Liver (tissue), 8 donors: ENCODE measurements at regions not wholly inside any gene's neighbourhood (a gene's known extent, or its start where the extent isn't known, plus 50 kb on each side); places are given as distances from the start of the nearest gene placed in this dataset.
"Not testable (repeated sequence)": the region's sequence is repeated elsewhere in the genome, so short reads cannot be mapped to it uniquely, and the experiment has no call there.

Experiments
- DNase-seq: peaks from one replicate; pipeline ENCODE4 v3.0.0-alpha.2; 2017; ENCODE audit warnings: low spot score
- H3K27ac ChIP-seq, 2 donors: one replicate each; pipeline ENCODE4 v1.7.0; 2013; ENCODE audit warnings: inconsistent platforms in 2 of 2, low read length in 2 of 2, control low read depth in 1 of 2, low read depth in 1 of 2, mild to moderate bottlenecking in 1 of 2
- H3K27me3 ChIP-seq, 4 donors: one replicate each; pipeline versions ENCODE4 v1.6.1 to v1.7.0; 2013; ENCODE audit warnings: low read length in 3 of 4, inconsistent platforms in 1 of 4, mild to moderate bottlenecking in 1 of 4, moderate library complexity in 1 of 4; ENCODE audit not compliant: control insufficient read depth in 4 of 4, insufficient read depth in 4 of 4
- H3K36me3 ChIP-seq, 4 donors: one replicate each; pipeline versions ENCODE4 v1.6.1 to v1.7.0; 2013; ENCODE audit warnings: low read length in 3 of 4, mild to moderate bottlenecking in 3 of 4, low read depth in 1 of 4, moderate library complexity in 1 of 4; ENCODE audit not compliant: control insufficient read depth in 4 of 4, insufficient read depth in 3 of 4
- H3K4me1 ChIP-seq, 4 donors: one replicate each; pipeline versions ENCODE4 v1.6.1 to v1.7.0; 2013; ENCODE audit warnings: low read length in 3 of 4, mild to moderate bottlenecking in 3 of 4, moderate library complexity in 1 of 4; ENCODE audit not compliant: control insufficient read depth in 4 of 4, insufficient read depth in 4 of 4
- H3K4me3 ChIP-seq, 3 donors: one replicate each; pipeline versions ENCODE4 v1.6.1 to v1.7.0; 2013; ENCODE audit warnings: low read length in 3 of 3, control low read depth in 1 of 3, low read depth in 1 of 3, mild to moderate bottlenecking in 1 of 3
- H3K9ac ChIP-seq, 2 donors: one replicate each; pipeline ENCODE4 v1.7.0; 2013; ENCODE audit warnings: low read length in 2 of 2, mild to moderate bottlenecking in 2 of 2, moderate library complexity in 2 of 2, control low read depth in 1 of 2, low read depth in 1 of 2
- H3K9me3 ChIP-seq, 4 donors: one replicate each; pipeline versions ENCODE4 v1.6.1 to v1.7.0; 2013; ENCODE audit warnings: low read length in 3 of 4; ENCODE audit not compliant: control insufficient read depth in 4 of 4
- EGR1 ChIP-seq, 2 donors: IDR thresholded peaks; 2 replicates each; pipeline ENCODE4 v1.6.1; 2016 to 2018; ENCODE audit warnings: antibody characterized with exemption in 2 of 2, low read depth in 2 of 2
- FOXA1 ChIP-seq: IDR thresholded peaks from 2 replicates; pipeline ENCODE4 v1.6.1; 2016; ENCODE audit warnings: antibody characterized with exemption
- FOXA2 ChIP-seq: IDR thresholded peaks from 2 replicates; pipeline ENCODE4 v1.6.1; 2016; ENCODE audit warnings: antibody characterized with exemption
- GABPA ChIP-seq, 2 donors: IDR thresholded peaks in 1 of 2; conservative IDR thresholded peaks in 1 of 2; 2 replicates each; pipeline ENCODE4 v1.6.1; 2016; ENCODE audit warnings: antibody characterized with exemption in 2 of 2, mild to moderate bottlenecking in 1 of 2, moderate library complexity in 1 of 2
- HNF4A ChIP-seq, 2 donors: conservative IDR thresholded peaks; 2 replicates each; pipeline ENCODE4 v1.6.1; 2016; ENCODE audit warnings: antibody characterized with exemption in 2 of 2, mild to moderate bottlenecking in 2 of 2
- HNF4G ChIP-seq: IDR thresholded peaks from 2 replicates; pipeline ENCODE4 v1.6.1; 2016; ENCODE audit warnings: antibody characterized with exemption
- JUND ChIP-seq, 2 donors: IDR thresholded peaks; 2 replicates each; pipeline ENCODE4 v1.6.1; 2016; ENCODE audit warnings: antibody characterized with exemption in 2 of 2
- NR2F2 ChIP-seq: IDR thresholded peaks from 2 replicates; pipeline ENCODE4 v1.6.1; 2016; ENCODE audit warnings: antibody characterized with exemption
- RAD21 ChIP-seq, 2 donors: IDR thresholded peaks; 2 replicates each; pipeline ENCODE4 v1.6.1; 2016; ENCODE audit warnings: antibody characterized with exemption in 2 of 2, mild to moderate bottlenecking in 2 of 2
- RXRA ChIP-seq, 2 donors: IDR thresholded peaks; 2 replicates each; pipeline ENCODE4 v1.6.1; 2017 to 2018; ENCODE audit warnings: antibody characterized with exemption in 2 of 2, mild to moderate bottlenecking in 1 of 2
- SP1 ChIP-seq: IDR thresholded peaks from 2 replicates; pipeline ENCODE4 v1.6.1; 2018; ENCODE audit warnings: antibody characterized with exemption, mild to moderate bottlenecking
- TAF1 ChIP-seq: conservative IDR thresholded peaks from 2 replicates; pipeline ENCODE4 v1.6.1; 2016; ENCODE audit warnings: antibody characterized with exemption, mild to moderate bottlenecking
- YY1 ChIP-seq: IDR thresholded peaks from 2 replicates; pipeline ENCODE4 v1.6.1; 2016; ENCODE audit warnings: antibody characterized with exemption, mild to moderate bottlenecking
- WGBS: extraction: QIAGEN DNeasy Blood & Tissue Kit; methylation state at CpG from one replicate; pipeline ENCODE4 v1.1.7; 2013; 5-methylcytosine and 5-hydroxymethylcytosine counted together
- TF ChIP-seq, protein P1 (sequence below): IDR thresholded peaks from 2 replicates; pipeline ENCODE4 v1.6.1; 2016; ENCODE audit warnings: antibody characterized with exemption
- TF ChIP-seq, protein P2 (sequence below): IDR thresholded peaks from 2 replicates; pipeline ENCODE4 v1.6.1; 2016; ENCODE audit warnings: antibody characterized with exemption
- TF ChIP-seq, protein P3 (sequence below): IDR thresholded peaks from 2 replicates; pipeline ENCODE4 v1.6.1; 2016; ENCODE audit warnings: antibody characterized with exemption
- TF ChIP-seq, protein P4 (sequence below): fragments of 150-350 bp; IDR thresholded peaks from 2 replicates; pipeline ENCODE4 v1.5.1; 2017; ENCODE audit warnings: improper control_type of control experiment, low read depth, low read length; ENCODE audit not compliant: missing input control
- donor health status: healthy.
- donor health status: healthy.
- donor health status: healthy.
- donor health status: healthy.
- donor health status: healthy.

DNA sequence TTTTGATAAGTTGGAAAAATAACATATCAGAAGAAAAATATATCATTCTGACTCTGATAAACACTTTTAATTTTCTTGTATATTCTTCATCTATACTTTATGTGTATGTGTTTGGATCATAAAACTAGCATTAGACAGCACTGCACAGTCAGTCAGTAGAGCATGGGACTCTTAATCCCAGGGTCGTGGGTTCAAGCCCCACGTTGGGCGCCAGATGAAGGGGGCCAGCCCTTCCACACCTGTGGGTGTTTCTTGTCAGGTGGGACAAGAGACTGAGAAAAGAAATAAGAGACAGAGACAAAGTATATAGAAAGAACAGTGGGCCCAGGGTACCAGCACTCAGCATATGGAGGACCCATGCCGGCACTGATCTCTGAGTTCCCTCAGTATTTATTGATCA lies 546.0 kb upstream of the NR2F2 start:
- no peak for DNase-seq
- WGBS = 86% methylated on average over 4 of the region's 4 CpGs
- Histone ChIP-seq H3K9me3 (peaks cover 6 to 35% (median 13%) of the 10 kb centered on the region in 4 donors), H3K27ac (no peak overlapping the region), H3K4me3 (no peak overlapping the region), H3K9ac (no peak overlapping the region), H3K36me3 (no peaks in the 10 kb centered on the region), H3K4me1 (no peaks in the 10 kb centered on the region), H3K27me3 (no peaks in the 10 kb centered on the region)
- TF ChIP-seq SP1 (no peak), EGR1 (IDR thresholded peaks at IDR 0.05; ENCODE audit: low read depth in 2 of 2) (no peak), RAD21 (IDR thresholded peaks at IDR 0.05) (no peak), YY1 (no peak), HNF4A (conservative IDR thresholded peaks at IDR 0.05) (no peak), FOXA2 (no peak), RXRA (IDR thresholded peaks at IDR 0.05) (no peak)
- TF ChIP-seq, protein P1, sequence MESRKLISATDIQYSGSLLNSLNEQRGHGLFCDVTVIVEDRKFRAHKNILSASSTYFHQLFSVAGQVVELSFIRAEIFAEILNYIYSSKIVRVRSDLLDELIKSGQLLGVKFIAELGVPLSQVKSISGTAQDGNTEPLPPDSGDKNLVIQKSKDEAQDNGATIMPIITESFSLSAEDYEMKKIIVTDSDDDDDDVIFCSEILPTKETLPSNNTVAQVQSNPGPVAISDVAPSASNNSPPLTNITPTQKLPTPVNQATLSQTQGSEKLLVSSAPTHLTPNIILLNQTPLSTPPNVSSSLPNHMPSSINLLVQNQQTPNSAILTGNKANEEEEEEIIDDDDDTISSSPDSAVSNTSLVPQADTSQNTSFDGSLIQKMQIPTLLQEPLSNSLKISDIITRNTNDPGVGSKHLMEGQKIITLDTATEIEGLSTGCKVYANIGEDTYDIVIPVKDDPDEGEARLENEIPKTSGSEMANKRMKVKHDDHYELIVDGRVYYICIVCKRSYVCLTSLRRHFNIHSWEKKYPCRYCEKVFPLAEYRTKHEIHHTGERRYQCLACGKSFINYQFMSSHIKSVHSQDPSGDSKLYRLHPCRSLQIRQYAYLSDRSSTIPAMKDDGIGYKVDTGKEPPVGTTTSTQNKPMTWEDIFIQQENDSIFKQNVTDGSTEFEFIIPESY = no peak
- TF ChIP-seq, protein P2, sequence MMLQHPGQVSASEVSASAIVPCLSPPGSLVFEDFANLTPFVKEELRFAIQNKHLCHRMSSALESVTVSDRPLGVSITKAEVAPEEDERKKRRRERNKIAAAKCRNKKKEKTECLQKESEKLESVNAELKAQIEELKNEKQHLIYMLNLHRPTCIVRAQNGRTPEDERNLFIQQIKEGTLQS = no peak

DNA sequence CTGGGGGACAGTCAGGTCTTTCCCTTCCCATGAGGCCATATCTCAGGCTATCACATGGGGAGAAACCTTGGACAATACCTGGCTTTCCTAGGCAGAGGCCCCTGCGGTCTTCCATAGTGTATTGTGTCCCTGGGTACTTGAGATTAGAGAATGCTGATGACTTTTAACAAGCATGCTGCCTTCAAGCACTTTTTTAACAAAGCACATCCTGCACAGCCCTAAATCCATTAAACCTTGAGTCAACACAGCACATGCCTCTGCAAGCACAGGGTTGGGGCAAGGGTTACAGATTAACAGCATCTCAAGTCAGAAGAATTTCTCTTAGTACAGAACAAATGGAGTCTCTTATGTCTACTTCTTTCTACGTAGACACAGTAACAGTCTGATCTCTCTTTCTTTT lies 545.2 kb upstream of the NR2F2 start:
- not testable (repeated sequence) for H3K4me1 ChIP-seq, H3K27me3 ChIP-seq, H3K9ac ChIP-seq, H3K4me3 ChIP-seq, DNase-seq, H3K36me3 ChIP-seq, H3K27ac ChIP-seq
- H3K9me3 ChIP-seq = peaks cover 6 to 35% (median 13%) of the 10 kb centered on the region in 4 donors
- 74% methylated on average over 2 of the region's 2 CpGs for WGBS

DNA sequence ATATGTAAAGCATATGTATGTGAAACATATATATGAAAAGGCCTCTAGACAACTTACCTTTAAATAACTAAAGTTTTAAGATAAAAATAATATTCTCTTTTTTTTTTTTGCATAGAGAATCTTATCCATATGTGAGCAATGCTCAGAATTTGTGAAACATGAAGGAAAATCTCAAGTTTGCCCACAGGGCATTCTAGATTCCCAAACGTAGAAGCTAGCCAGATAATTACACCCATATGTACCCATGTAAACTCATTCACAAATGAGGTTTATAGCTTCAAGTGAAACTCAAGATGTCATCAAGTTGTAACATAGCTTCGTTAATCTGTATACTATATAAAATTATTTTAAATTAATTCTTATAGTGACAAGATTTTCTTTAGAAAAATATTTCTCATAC lies 537.3 kb upstream of the NR2F2 start:
- Histone ChIP-seq H3K4me1 (no peaks in the 10 kb centered on the region), H3K9ac (no peak overlapping the region), H3K36me3 (no peaks in the 10 kb centered on the region), H3K27ac (no peak overlapping the region), H3K27me3 (no peaks in the 10 kb centered on the region), H3K4me3 (no peak overlapping the region), H3K9me3 (no peaks in the 10 kb centered on the region)
- 87% methylated on average over 2 of the region's 2 CpGs for WGBS
- TF ChIP-seq HNF4A (conservative IDR thresholded peaks at IDR 0.05) (no peak), TAF1 (no peak), YY1 (no peak)
- TF ChIP-seq, protein P3, sequence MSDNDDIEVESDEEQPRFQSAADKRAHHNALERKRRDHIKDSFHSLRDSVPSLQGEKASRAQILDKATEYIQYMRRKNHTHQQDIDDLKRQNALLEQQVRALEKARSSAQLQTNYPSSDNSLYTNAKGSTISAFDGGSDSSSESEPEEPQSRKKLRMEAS = no peak
- DNase-seq = no peak

DNA sequence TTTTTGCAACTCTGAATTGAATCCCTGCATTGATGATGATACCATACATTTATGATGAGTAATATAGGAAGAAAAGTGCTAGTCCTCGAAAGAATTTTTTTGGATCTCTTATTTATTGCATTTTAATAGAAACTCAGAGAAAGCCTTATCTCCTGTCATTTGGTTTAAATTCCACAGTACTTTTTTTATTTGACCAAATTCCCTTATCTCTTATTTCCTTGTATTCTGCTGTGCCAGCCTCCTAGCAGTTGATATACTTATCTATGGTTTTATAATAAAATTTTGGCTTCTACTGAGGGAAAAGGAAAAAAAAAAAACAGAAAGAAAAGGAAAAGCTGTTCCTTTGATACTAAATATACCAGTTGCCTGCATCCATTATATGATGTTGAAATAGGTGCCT lies 535.1 kb upstream of the NR2F2 start:
- no peaks in the 10 kb centered on the region for H3K4me1 ChIP-seq
- H3K4me3 ChIP-seq = no peak overlapping the region
- no peak for DNase-seq
- H3K36me3 ChIP-seq = no peaks in the 10 kb centered on the region
- 77% methylated on average over 1 of the region's 1 CpG for WGBS
- H3K9me3 ChIP-seq = no peaks in the 10 kb centered on the region
- H3K9ac ChIP-seq = no peak overlapping the region
- no peaks in the 10 kb centered on the region for H3K27me3 ChIP-seq
- H3K27ac ChIP-seq = no peak overlapping the region
- TF ChIP-seq SP1 (no peak), YY1 (no peak), JUND (IDR thresholded peaks at IDR 0.05) (no peak), RXRA (IDR thresholded peaks at IDR 0.05) (no peak), FOXA1 (no peak), HNF4A (conservative IDR thresholded peaks at IDR 0.05) (no peak), FOXA2 (no peak), GABPA (IDR thresholded peaks at IDR 0.05 in 1 of 2, conservative IDR thresholded peaks at IDR 0.05 in 1 of 2) (no peak), TAF1 (no peak), RAD21 (IDR thresholded peaks at IDR 0.05) (no peak), NR2F2 (no peak), HNF4G (no peak), EGR1 (IDR thresholded peaks at IDR 0.05; ENCODE audit: low read depth in 2 of 2) (no peak)
- TF ChIP-seq, protein P4, sequence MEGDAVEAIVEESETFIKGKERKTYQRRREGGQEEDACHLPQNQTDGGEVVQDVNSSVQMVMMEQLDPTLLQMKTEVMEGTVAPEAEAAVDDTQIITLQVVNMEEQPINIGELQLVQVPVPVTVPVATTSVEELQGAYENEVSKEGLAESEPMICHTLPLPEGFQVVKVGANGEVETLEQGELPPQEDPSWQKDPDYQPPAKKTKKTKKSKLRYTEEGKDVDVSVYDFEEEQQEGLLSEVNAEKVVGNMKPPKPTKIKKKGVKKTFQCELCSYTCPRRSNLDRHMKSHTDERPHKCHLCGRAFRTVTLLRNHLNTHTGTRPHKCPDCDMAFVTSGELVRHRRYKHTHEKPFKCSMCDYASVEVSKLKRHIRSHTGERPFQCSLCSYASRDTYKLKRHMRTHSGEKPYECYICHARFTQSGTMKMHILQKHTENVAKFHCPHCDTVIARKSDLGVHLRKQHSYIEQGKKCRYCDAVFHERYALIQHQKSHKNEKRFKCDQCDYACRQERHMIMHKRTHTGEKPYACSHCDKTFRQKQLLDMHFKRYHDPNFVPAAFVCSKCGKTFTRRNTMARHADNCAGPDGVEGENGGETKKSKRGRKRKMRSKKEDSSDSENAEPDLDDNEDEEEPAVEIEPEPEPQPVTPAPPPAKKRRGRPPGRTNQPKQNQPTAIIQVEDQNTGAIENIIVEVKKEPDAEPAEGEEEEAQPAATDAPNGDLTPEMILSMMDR = no peak
- TF ChIP-seq, protein P1 = no peak
- TF ChIP-seq, protein P3 = no peak
